OCI-M1 (cell line): ENCODE measurements at regions not wholly inside any gene's neighbourhood (a gene's known extent, or its start where the extent isn't known, plus 50 kb on each side); places are given as distances from the start of the nearest gene placed in this dataset.
"Not testable (repeated sequence)": the region's sequence is repeated elsewhere in the genome, so short reads cannot be mapped to it uniquely, and the experiment has no call there.

Experiments used
- DNase-seq: peaks from one replicate; lab custom pipeline; 2025; lab: John Stamatoyannopoulos, UW

- not testable (repeated sequence) for DNase-seq
These were observed 612.1 kb upstream of the ADGRB3 start for GRCh38 chr6:68022968-68023367.

DNA sequence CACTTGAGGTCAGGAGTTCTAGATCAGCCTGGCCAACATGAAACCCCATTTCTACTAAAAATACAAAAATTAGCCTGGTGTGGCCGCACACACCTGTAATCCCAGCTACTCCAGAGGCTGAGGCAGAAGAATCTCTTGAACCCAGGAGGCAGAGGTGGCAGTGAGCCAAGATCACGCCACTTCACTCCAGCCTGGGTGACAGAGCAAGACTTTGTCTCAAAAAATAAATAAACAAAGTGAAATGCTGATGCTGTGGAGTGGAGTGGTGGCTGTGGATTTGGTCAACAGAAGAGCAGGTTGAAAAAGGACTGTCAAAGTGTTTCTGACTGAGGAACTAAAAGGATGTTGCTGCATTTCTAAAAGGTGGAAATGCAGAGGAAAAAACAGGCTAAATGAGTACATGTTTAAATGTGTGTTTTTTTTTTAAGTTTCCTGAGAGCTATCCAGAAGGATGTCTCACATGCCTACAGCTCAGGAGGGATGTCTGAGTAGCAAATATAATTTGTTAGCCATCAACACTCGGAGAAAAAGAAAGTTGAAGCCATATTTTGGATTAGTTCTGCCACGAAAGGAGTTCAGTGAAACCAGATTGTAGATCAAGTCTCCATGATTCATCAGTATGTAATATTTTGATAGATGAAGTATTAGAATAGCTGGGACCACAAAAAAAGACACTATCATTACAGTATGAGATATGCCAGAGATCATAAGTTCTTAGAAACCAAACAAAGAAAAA, 621.1 kb upstream of the ADGRB3 start:
- DNase-seq: no peak

DNA sequence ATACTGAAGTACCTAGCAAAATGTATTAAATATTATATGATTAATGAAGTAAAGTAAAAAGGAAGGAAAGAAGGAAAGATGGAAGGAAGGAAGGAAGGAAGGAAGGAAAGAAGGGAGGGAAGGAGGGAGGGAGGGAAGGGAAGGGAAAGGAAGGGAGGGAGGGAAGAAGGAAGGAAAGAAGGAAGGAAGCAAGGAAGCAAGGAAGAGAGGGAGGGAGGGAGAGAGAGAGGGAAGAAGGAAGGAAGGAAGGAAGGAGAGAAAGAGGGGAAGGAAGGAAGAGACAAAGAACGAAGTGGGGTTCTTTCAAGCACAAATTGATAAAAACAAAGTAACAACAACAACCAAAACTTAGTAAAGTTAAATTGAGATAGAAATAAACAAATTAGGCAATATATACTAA, 622.3 kb upstream of the ADGRB3 start:
- DNase-seq: no peak

DNA sequence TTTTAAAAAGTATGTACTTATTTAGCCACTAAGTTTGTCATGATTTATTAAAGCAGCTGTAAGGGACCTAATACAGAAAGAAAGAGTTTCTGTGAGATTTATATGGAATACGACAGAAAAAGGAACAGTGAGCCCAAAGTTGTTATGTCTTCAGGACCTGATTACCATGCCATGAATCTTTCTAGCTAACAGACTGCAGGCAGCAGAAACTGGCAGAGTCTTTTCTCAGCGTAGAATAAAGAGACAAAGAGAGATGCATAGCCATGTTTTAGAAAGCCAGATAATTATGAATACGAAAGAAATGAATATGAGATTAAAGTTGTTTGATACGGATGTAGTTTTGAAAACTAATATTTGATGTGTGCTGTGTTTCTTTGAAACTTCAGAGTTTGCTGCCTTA, 624.1 kb upstream of the ADGRB3 start:
- no peak for DNase-seq

- DNase-seq: peak; percentile 77
These were observed 626.6 kb upstream of the ADGRB3 start for GRCh38 chr6:68008445-68008844.

DNA sequence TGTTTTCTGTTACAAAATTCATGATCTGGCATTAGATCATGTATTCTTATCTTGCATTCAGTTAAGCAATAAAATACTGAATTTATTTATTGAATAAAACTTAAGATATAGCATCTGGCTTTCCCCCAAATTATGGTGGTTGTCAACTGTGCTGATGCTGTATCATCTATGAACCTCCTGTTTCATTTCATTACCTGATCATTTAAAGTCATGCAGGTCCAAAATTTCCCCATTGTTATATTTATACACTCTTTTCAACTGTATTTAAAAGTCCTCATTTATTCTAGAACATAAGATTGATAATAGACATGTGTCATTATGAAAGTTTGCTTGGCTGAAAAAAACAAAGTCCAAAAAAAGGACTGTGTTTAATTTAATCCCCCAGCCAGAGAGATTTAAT, 627.4 kb upstream of the ADGRB3 start:
- peak; percentile 50 for DNase-seq

- DNase-seq: peak; percentile 25
These were observed 648.3 kb upstream of the ADGRB3 start for GRCh38 chr6:67986694-67987232.

- DNase-seq: no peak
These were observed 658.6 kb upstream of the ADGRB3 start for GRCh38 chr6:67976486-67976885.

DNA sequence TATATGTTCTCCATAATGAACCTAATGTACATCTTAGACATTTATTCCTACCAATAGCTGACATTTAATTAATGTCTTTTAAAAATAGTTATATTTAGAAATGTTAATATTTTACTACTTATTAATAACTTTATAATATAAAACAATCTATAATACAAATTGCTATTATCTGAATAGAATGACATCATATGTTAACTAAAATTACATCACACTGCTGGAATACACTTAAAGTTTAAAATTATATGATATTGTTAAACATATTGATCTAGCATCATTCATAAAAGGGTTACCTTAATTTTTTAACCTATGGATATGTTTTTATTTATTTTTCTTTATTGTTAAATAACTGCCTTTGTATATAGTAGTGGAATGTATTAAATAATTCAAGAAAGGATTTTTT, 660.2 kb upstream of the ADGRB3 start:
- no peak for DNase-seq

DNA sequence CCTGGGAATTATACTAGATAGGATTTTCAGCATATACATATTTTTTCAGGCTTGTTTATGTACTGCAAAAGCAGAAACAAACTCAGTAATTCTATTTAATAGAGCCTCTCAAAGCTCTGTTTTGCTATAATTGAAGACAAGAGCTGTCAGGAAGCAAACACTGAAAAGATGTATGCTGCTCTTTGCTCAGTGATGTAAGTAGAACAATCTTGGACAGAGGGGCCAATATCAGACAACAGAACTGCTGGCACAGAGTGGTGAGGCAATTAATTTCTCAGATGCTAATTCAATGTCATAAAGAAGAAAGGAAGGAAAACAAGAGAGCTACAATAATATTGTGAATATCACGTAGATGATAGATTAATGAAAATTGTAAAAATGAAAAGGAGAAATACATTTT, 663.3 kb upstream of the ADGRB3 start:
- DNase-seq: no peak

DNA sequence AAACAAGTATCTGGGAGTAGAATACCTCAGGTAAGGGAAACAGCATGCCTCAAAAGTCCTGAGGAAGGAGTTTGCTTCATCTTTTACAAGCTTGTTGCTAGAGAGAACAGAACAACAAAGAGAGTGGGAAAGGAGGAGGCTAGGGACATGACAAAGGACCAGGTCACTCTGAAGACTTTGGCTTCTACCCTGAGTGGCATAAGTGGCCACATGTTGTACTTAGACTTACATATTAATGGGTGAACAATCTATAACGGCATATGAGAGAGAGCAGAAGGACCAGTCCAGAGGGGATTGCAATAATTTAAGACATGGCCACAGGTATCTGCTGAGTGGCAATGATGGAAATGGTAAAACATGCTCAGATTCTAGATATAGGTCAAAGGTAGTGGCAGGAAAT, 668.3 kb upstream of the ADGRB3 start:
- no peak for DNase-seq

- DNase-seq: peak; percentile 52
These were observed 678.7 kb upstream of the ADGRB3 start for GRCh38 chr6:67956352-67956751.

DNA sequence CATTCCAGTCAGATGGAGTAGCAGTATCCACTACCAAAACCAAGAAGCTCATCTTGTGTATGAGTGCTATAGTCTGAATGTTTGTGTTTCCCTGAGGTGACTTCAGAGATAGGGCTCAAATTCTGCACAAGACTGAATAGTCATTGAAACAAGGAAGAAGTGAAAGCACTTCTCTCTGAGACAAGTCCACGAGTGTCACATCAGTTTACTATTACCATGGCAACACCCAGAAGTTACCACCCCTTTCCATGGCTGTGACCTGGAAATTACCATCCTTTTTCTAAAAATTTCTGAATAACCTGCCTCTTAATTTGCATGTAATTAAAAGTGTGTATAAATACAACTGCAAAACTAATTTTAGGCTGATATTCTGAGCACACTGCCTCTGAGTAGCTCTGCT, 682.1 kb upstream of the ADGRB3 start:
- DNase-seq: peak; percentile 78

DNA sequence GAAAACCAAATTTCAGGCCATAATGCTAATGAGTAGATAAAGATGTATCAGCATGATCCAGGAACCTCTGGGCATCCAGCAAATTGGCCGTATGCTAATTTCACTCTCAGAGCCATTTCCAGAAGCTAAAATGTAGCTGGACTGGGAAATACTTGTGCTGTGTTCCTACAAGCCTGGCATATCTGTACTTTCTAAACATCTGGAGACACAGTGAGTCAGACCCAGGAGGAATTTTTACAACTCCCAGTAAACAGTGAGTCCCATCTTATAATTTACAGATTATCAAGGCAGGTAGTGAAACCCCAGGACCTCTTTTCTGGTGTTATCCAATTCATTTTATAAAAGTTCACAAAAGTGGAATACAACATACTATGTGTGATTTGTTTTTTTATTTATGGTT, 683.0 kb upstream of the ADGRB3 start:
- peak; percentile 25 for DNase-seq

- DNase-seq: not testable (repeated sequence)
These were observed 687.3 kb upstream of the ADGRB3 start for GRCh38 chr6:67947762-67948161.

GRCh38 chr6:67935976-67936477, 699.1 kb upstream of the ADGRB3 start:
- DNase-seq: peak; percentile 25

GRCh38 chr6:67933278-67933677, 701.8 kb upstream of the ADGRB3 start:
- DNase-seq: peak; percentile 76

DNA sequence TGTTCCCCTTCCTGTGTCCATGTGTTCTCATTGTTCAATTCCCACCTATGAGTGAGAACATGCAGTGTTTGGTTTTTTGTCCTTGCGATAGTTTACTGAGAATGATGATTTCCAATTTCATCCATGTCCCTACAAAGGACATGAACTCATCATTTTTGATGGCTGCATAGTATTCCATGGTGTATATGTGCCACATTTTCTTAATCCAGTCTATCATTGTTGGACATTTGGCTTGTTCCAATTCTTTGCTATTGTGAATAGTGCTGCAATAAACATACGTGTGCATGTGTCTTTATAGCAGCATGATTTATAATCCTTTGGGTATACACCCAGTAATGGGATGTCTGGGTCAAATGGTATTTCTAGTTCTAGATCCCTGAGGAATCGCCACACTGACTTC, 712.5 kb upstream of the ADGRB3 start:
- not testable (repeated sequence) for DNase-seq

GRCh38 chr6:67920040-67920439, 715.0 kb upstream of the ADGRB3 start:
- DNase-seq: not testable (repeated sequence)

DNA sequence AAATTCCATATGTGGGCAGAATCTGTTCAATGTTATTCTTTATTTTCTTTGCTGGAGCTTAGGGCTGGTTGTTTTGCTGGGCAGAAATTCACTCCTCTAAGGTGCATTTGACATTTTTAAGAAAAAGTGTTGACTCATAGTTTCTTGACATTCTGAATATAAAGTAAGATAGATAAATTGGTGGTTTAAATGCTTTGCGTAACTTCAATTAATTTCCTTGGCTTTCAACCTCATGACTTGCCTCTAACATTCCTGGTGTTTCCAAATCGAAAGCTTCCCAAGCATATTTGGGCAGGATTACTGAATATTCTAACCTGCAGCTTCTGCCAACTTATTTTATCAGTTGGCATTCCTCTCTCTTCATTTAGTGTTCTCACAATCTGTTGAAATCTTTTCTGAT, 718.7 kb upstream of the ADGRB3 start:
- no peak for DNase-seq

DNA sequence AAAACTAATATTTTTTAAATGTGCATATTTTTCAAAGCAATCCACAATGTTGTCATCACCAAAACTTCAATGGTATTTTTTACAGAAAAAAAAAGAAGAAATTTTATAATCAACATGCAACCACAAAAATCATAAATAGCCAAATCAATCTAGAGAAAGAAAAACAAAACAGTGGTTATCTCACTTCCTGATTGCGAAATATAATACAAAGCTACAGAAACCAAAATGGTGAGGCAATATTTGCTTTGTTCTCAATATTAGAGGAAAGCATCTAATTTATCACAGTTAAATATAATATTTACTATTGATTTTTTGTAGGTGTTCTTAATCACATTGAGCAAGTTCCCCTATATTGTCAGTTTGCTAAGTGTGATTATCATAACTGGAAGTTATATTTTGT, 720.7 kb upstream of the ADGRB3 start:
- DNase-seq: no peak

- no peak for DNase-seq
These were observed 725.7 kb upstream of the ADGRB3 start for GRCh38 chr6:67909354-67909753.

DNA sequence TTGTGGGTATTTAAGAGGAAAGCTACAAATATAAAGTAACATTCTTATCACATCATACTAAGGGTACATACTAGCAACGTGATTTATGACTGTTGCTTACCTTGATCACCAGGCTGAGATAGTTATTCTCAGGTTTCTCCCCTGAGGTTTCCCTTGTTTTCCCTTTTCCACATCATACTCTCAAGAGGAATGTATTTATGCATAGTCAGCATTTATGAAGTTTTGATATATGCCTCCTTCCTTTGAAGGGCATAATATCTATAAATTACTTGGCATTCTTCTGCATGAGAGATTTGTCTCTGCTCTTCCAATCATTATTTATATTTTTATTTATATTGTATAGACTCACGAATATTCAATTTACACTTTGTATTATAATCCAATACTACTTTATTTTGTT, 726.7 kb upstream of the ADGRB3 start:
- no peak for DNase-seq

DNA sequence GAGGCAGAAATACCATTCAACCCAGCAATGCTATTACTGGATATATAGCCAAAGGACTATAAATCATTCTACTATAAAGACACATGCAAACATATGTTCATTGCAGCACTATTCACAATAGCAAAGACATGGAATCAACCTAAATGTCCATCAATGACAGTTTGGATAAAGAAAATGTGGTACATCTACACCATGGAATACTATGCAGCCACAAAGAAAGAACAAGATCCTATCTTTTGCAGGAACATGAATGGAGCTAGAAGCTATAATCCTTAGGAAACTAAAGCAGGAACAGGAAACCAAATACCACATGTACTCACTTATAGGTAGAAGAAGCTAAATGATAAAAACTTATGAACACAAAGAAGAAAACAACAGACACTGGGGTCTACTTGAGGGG, 730.3 kb upstream of the ADGRB3 start:
- DNase-seq: not testable (repeated sequence)
